ENCODE measurements at regions not wholly inside any gene's neighbourhood (a gene's known extent, or its start where the extent isn't known, plus 50 kb on each side); places are given as distances from the start of the nearest gene placed in this dataset.

DNA sequence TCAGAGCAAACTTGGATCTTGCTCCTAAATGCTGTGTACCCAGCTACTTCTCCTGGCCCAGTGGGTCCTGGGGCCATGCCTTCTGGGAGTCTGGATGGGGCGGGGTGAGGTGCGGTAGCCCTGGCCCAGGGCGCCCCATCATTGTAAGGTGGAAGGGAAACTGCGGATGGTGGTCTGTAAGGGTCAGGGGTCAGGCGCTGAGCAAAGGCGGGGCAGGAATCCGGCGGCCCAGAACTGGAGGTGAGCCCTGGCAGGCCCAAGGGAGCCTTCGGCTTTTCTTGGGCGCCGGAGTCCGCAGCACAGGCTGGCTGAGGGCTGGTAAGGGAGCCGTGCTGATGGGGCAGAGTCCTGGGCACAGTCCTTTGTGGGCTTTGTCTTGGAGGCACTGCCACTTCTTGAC, 66.5 kb upstream of the CTBP2 start:
- no peak for DNase-seq (ENCODE audit: low spot score)

GRCh38 chr10:125226005-125226404, 65.6 kb upstream of the CTBP2 start:
- Histone ChIP-seq H3K4me1 (ENCODE audit: insufficient read depth, poor library complexity, severe bottlenecking) (peaks cover 2% of the 10 kb centered on the region), H3K27ac (ENCODE audit: poor library complexity, severe bottlenecking) (no peak overlapping the region), H3K9me3 (ENCODE audit: severe bottlenecking) (no peaks in the 10 kb centered on the region), H3K4me3 (ENCODE audit: severe bottlenecking) (no peak overlapping the region), H3K27me3 (ENCODE audit: insufficient read depth, poor library complexity, severe bottlenecking) (no peaks in the 10 kb centered on the region), H3K36me3 (ENCODE audit: low read depth) (no peaks in the 10 kb centered on the region)
- ATAC-seq (ENCODE audit: low read depth), result no peak
- DNase-seq (ENCODE audit: low spot score), result no peak
- TF ChIP-seq, protein P1, sequence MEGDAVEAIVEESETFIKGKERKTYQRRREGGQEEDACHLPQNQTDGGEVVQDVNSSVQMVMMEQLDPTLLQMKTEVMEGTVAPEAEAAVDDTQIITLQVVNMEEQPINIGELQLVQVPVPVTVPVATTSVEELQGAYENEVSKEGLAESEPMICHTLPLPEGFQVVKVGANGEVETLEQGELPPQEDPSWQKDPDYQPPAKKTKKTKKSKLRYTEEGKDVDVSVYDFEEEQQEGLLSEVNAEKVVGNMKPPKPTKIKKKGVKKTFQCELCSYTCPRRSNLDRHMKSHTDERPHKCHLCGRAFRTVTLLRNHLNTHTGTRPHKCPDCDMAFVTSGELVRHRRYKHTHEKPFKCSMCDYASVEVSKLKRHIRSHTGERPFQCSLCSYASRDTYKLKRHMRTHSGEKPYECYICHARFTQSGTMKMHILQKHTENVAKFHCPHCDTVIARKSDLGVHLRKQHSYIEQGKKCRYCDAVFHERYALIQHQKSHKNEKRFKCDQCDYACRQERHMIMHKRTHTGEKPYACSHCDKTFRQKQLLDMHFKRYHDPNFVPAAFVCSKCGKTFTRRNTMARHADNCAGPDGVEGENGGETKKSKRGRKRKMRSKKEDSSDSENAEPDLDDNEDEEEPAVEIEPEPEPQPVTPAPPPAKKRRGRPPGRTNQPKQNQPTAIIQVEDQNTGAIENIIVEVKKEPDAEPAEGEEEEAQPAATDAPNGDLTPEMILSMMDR (IDR thresholded peaks at IDR 0.05; ENCODE audit: poor library complexity, severe bottlenecking), result no peak

More for the DNA sequence above, 66.5 kb upstream of the CTBP2 start:
- Histone ChIP-seq H3K4me1 (ENCODE audit: insufficient read depth, poor library complexity, severe bottlenecking) (peaks cover 8% of the 10 kb centered on the region), H3K27ac (ENCODE audit: poor library complexity, severe bottlenecking) (no peak overlapping the region), H3K4me3 (ENCODE audit: severe bottlenecking) (no peak overlapping the region), H3K27me3 (ENCODE audit: insufficient read depth, poor library complexity, severe bottlenecking) (no peaks in the 10 kb centered on the region), H3K9me3 (ENCODE audit: severe bottlenecking) (no peaks in the 10 kb centered on the region), H3K36me3 (ENCODE audit: low read depth) (no peaks in the 10 kb centered on the region)
- ATAC-seq (ENCODE audit: low read depth), result no peak
- TF ChIP-seq, protein P1 (IDR thresholded peaks at IDR 0.05; ENCODE audit: poor library complexity, severe bottlenecking), result no peak

- no peak for ATAC-seq (ENCODE audit: low read depth)
- TF ChIP-seq, protein P1 (IDR thresholded peaks at IDR 0.05; ENCODE audit: poor library complexity, severe bottlenecking), result no peak
- Histone ChIP-seq H3K36me3 (ENCODE audit: low read depth) (no peaks in the 10 kb centered on the region), H3K9me3 (ENCODE audit: severe bottlenecking) (no peaks in the 10 kb centered on the region), H3K4me1 (ENCODE audit: insufficient read depth, poor library complexity, severe bottlenecking) (no peaks in the 10 kb centered on the region), H3K4me3 (ENCODE audit: severe bottlenecking) (no peak overlapping the region), H3K27me3 (ENCODE audit: insufficient read depth, poor library complexity, severe bottlenecking) (no peaks in the 10 kb centered on the region), H3K27ac (ENCODE audit: poor library complexity, severe bottlenecking) (no peak overlapping the region)
- no peak for DNase-seq (ENCODE audit: low spot score)
Observed at GRCh38 chr10:125225051-125225450, 64.7 kb upstream of the CTBP2 start.

- Histone ChIP-seq H3K27ac (ENCODE audit: poor library complexity, severe bottlenecking) (no peak overlapping the region), H3K9me3 (ENCODE audit: severe bottlenecking) (no peaks in the 10 kb centered on the region), H3K27me3 (ENCODE audit: insufficient read depth, poor library complexity, severe bottlenecking) (no peaks in the 10 kb centered on the region), H3K4me3 (ENCODE audit: severe bottlenecking) (no peak overlapping the region), H3K4me1 (ENCODE audit: insufficient read depth, poor library complexity, severe bottlenecking) (peaks cover 7% of the 10 kb centered on the region), H3K36me3 (ENCODE audit: low read depth) (no peaks in the 10 kb centered on the region)
- ATAC-seq (ENCODE audit: low read depth) (no peak), DNase-seq (ENCODE audit: low spot score) (no peak)
- TF ChIP-seq, protein P1 (IDR thresholded peaks at IDR 0.05; ENCODE audit: poor library complexity, severe bottlenecking), result no peak
Observed at GRCh38 chr10:125222515-125223308, 62.3 kb upstream of the CTBP2 start.

- ATAC-seq (ENCODE audit: low read depth), result no peak
Observed at GRCh38 chr10:125221716-125222115, 61.4 kb upstream of the CTBP2 start.

More at GRCh38 chr10:125221716-125222115, 61.4 kb upstream of the CTBP2 start:
- Histone ChIP-seq H3K27ac (ENCODE audit: poor library complexity, severe bottlenecking) (no peak overlapping the region), H3K4me1 (ENCODE audit: insufficient read depth, poor library complexity, severe bottlenecking) (peaks cover 11% of the 10 kb centered on the region), H3K36me3 (ENCODE audit: low read depth) (no peaks in the 10 kb centered on the region), H3K4me3 (ENCODE audit: severe bottlenecking) (no peak overlapping the region), H3K27me3 (ENCODE audit: insufficient read depth, poor library complexity, severe bottlenecking) (no peaks in the 10 kb centered on the region), H3K9me3 (ENCODE audit: severe bottlenecking) (no peaks in the 10 kb centered on the region)
- DNase-seq (ENCODE audit: low spot score), result no peak
- TF ChIP-seq, protein P1 (IDR thresholded peaks at IDR 0.05; ENCODE audit: poor library complexity, severe bottlenecking), result no peak

Measured in RWPE2 (cell line).